ENCODE measurements at regions not wholly inside any gene's neighbourhood (a gene's known extent, or its start where the extent isn't known, plus 50 kb on each side); places are given as distances from the start of the nearest gene placed in this dataset.

DNA sequence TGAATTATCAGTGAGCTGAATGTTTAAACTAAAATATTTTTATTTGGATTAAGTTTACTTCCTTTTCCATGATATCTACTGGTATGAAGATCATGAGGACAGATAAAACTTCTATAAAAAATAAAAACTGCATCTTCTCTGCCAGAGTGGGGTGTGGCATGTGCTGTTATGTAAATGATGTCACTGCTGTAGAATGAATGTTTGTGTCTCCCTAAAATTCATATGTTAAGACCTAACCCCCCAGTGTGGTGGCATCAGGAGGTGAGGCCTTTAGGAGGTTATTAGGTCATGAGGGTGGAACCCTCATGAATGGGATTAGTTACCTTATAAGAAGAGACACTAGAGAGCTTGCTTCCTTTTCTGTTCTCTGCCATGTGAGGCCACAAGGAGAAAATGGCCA is 178.7 kb upstream of the DPH6 start (continued):
- no peak for TF ChIP-seq NBN (IDR thresholded peaks at IDR 0.05)
- TF ChIP-seq TCF12 (IDR thresholded peaks at IDR 0.05; ENCODE audit: low read depth, low read length), result no peak
- TF ChIP-seq CBX3 (IDR thresholded peaks at IDR 0.05; ENCODE audit: borderline replicate concordance, low read depth), result no peak
- TF ChIP-seq, protein P1, sequence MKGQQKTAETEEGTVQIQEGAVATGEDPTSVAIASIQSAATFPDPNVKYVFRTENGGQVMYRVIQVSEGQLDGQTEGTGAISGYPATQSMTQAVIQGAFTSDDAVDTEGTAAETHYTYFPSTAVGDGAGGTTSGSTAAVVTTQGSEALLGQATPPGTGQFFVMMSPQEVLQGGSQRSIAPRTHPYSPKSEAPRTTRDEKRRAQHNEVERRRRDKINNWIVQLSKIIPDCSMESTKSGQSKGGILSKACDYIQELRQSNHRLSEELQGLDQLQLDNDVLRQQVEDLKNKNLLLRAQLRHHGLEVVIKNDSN (IDR thresholded peaks at IDR 0.05; ENCODE audit: borderline replicate concordance, extremely low read length, insufficient read depth, low read depth, low read length), result no peak

DNA sequence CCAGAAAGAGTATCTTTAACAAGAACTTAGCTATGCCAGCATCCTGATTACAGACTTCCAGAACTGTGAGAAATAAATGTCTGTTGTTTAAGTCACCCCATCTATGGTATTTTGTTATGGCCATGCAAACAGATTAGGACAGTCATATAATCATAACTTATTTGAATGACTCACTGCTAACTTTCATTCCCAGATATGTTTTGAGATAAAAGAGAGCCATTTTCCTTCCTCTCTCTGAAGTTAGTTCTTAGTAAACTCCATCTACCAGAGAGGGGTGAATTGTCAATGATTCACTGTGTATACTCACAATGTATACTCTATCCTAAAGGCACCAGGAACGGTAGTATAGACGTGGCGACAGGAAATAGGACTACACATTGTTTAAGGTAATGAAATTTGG is 179.4 kb upstream of the DPH6 start:
- in situ Hi-C loops (cut with MboI), result no loop called here
- ATAC-seq (no peak), FAIRE-seq (no peak), DNase-seq (ENCODE audit: low read depth, low spot score) (no peak)
- no peaks in the 10 kb centered on the region for H3K4me1 ChIP-seq (ENCODE audit: control insufficient read depth, insufficient read depth, low read length)
- H3K4me2 ChIP-seq (ENCODE audit: control insufficient read depth, insufficient read depth), result no peak overlapping the region
- ChIA-PET RAD21 (ENCODE audit: unreplicated experiment) (interaction anchor here (0.6 kb wide), 1 partner anchor 92 kb away, joined by 3 read pairs; no protein-coding TSS in a partner anchor), POLR2A (no interaction called here), SMC1A (ENCODE audit: uncharacterized antibody, unreplicated experiment) (no interaction called here), CTCF (no interaction called here)
- no peaks in the 10 kb centered on the region for H3K36me3 ChIP-seq (ENCODE audit: control insufficient read depth in 2 of 2, insufficient read depth in 2 of 2, low read length in 1 of 2)
- WGBS (ENCODE audit: insufficient coverage, insufficient replicate concordance, low lambda C conversion rate, missing lambda C conversion rate), result 63% methylated on average over 3 of the region's 3 CpGs
- H3K4me3 ChIP-seq, result no peak overlapping the region
- no peaks in the 10 kb centered on the region for H4K20me1 ChIP-seq (ENCODE audit: control insufficient read depth, insufficient read depth)
- no TSS peak for BruUV-seq (replicated peaks)
- H3K27me3 ChIP-seq (replicated peaks in 1 of 2; ENCODE audit: control insufficient read depth in 2 of 2, insufficient read depth in 2 of 2, low read length in 1 of 2), result no peaks in the 10 kb centered on the region; a peak in 1 of 4 replicates
- no peak overlapping the region for H3K27ac ChIP-seq (ENCODE audit: control insufficient read depth, insufficient read depth)
- TF ChIP-seq TARDBP (IDR thresholded peaks at IDR 0.05; ENCODE audit: borderline replicate concordance) (no peak), RUNX3 (IDR thresholded peaks at IDR 0.05; ENCODE audit: low read length) (no peak), ZSCAN29 (IDR thresholded peaks at IDR 0.05) (no peak), NFYA (IDR thresholded peaks at IDR 0.05; ENCODE audit: borderline replicate concordance, low read depth, low read length) (no peak), TAF1 (IDR thresholded peaks at IDR 0.05; ENCODE audit: borderline replicate concordance, low read depth, low read length) (no peak), POLR2AphosphoS5 (IDR thresholded peaks at IDR 0.05; ENCODE audit: low read length) (no peak), POU2F2 (IDR thresholded peaks at IDR 0.05; ENCODE audit: borderline replicate concordance, low read depth, low read length) (no peak), SMAD1 (IDR thresholded peaks at IDR 0.05; ENCODE audit: low read depth, partially characterized antibody) (no peak), ETV6 (conservative IDR thresholded peaks at IDR 0.05 in 1 of 2, IDR thresholded peaks at IDR 0.05 in 1 of 2; ENCODE audit: borderline replicate concordance in 1 of 2, low read depth in 1 of 2) (no peak), FOXK2 (IDR thresholded peaks at IDR 0.05) (no peak)
- TF ChIP-seq, protein P2, sequence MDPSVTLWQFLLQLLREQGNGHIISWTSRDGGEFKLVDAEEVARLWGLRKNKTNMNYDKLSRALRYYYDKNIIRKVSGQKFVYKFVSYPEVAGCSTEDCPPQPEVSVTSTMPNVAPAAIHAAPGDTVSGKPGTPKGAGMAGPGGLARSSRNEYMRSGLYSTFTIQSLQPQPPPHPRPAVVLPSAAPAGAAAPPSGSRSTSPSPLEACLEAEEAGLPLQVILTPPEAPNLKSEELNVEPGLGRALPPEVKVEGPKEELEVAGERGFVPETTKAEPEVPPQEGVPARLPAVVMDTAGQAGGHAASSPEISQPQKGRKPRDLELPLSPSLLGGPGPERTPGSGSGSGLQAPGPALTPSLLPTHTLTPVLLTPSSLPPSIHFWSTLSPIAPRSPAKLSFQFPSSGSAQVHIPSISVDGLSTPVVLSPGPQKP (IDR thresholded peaks at IDR 0.05; ENCODE audit: low read depth, low read length), result no peak
- TF ChIP-seq, protein P3, sequence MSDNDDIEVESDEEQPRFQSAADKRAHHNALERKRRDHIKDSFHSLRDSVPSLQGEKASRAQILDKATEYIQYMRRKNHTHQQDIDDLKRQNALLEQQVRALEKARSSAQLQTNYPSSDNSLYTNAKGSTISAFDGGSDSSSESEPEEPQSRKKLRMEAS (IDR thresholded peaks at IDR 0.05; ENCODE audit: low read depth, low read length), result no peak
- TF ChIP-seq, protein P4, sequence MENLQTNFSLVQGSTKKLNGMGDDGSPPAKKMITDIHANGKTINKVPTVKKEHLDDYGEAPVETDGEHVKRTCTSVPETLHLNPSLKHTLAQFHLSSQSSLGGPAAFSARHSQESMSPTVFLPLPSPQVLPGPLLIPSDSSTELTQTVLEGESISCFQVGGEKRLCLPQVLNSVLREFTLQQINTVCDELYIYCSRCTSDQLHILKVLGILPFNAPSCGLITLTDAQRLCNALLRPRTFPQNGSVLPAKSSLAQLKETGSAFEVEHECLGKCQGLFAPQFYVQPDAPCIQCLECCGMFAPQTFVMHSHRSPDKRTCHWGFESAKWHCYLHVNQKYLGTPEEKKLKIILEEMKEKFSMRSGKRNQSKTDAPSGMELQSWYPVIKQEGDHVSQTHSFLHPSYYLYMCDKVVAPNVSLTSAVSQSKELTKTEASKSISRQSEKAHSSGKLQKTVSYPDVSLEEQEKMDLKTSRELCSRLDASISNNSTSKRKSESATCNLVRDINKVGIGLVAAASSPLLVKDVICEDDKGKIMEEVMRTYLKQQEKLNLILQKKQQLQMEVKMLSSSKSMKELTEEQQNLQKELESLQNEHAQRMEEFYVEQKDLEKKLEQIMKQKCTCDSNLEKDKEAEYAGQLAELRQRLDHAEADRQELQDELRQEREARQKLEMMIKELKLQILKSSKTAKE (IDR thresholded peaks at IDR 0.05; ENCODE audit: low read depth, poor library complexity, severe bottlenecking), result no peak
- H3K9ac ChIP-seq (ENCODE audit: control insufficient read depth, insufficient read depth, low read length), result no peak overlapping the region
- H3K9me3 ChIP-seq (replicated peaks; ENCODE audit: control insufficient read depth, insufficient read depth, low read length), result no peaks in the 10 kb centered on the region
- no peak overlapping the region for H2AFZ ChIP-seq (ENCODE audit: control insufficient read depth, low read depth, low read length)
- intact Hi-C loops (cut with micrococcal nuclease; ENCODE audit: unreplicated experiment), result no loop called here
- no peaks in the 10 kb centered on the region for H3K79me2 ChIP-seq (ENCODE audit: control insufficient read depth, insufficient read depth, low read length)

Data from GM12878 (cell line).